Prostate gland (tissue), 2 donors: ENCODE measurements at regions not wholly inside any gene's neighbourhood (a gene's known extent, or its start where the extent isn't known, plus 50 kb on each side); places are given as distances from the start of the nearest gene placed in this dataset.

Source experiments
- POLR2A ChIP-seq: fragments of 450-650 bp; IDR thresholded peaks from one replicate; pipeline ENCODE4 v1.6.1; 2016; ENCODE audit warnings: antibody characterized with exemption, mild to moderate bottlenecking
- POLR2AphosphoS5 ChIP-seq: sonication (generic); formaldehyde crosslinking; IDR thresholded peaks from one replicate; pipeline ENCODE4 v1.6.1; 2017; ENCODE audit warnings: antibody characterized with exemption
- TF ChIP-seq, protein P1 (sequence below), 4 experiments: fragments of 200-600 bp in 2 of 4; fragments of 450-650 bp in 2 of 4; sonication (generic) in 2 of 4; IDR thresholded peaks; 1 replicate in 3 of 4; 2 replicates in 1 of 4; pipeline ENCODE4 v1.5.1; 2016 to 2019; ENCODE audit warnings: antibody characterized with exemption in 4 of 4, mild to moderate bottlenecking in 2 of 4, moderate library complexity in 2 of 4

DNA sequence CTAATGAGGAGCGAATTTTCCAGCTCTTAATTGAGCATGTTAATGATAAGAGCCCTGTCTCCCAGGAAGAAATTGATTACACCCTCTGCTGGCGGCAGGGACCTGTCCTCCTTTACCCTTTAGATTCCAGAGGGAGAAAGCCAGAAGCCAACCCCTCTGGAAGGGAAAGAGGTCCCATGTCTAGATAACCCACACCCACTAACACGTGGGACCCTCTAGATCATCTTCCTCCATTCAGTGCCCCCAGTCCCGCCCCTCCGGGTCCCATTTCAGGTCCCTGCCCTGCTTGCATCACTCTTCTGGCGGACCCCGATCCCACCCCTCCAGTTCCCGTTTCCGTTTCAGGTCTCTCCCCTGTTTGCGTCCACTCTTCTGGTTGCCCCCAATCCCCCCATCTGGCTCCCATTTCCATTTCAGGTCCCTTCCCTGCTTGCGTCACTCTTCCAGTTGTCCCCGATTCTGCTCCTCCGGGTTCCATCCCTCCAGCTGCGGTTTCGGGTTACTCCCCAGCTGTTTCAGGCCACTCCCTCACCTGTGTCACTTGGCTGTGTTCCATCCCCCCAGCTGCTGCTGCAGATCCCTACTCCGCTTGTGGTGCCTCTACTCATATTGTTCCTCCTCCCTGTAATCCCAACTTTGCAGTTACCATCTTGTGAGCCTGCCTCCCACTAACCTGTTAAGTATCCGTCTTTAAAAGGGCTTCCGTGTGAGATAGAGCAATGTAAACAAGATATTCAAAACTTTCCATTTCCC, 202.4 kb downstream of the SH2D4B start:
- TF ChIP-seq POLR2A: no peak
- TF ChIP-seq, protein P1, sequence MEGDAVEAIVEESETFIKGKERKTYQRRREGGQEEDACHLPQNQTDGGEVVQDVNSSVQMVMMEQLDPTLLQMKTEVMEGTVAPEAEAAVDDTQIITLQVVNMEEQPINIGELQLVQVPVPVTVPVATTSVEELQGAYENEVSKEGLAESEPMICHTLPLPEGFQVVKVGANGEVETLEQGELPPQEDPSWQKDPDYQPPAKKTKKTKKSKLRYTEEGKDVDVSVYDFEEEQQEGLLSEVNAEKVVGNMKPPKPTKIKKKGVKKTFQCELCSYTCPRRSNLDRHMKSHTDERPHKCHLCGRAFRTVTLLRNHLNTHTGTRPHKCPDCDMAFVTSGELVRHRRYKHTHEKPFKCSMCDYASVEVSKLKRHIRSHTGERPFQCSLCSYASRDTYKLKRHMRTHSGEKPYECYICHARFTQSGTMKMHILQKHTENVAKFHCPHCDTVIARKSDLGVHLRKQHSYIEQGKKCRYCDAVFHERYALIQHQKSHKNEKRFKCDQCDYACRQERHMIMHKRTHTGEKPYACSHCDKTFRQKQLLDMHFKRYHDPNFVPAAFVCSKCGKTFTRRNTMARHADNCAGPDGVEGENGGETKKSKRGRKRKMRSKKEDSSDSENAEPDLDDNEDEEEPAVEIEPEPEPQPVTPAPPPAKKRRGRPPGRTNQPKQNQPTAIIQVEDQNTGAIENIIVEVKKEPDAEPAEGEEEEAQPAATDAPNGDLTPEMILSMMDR (IDR thresholded peaks at IDR 0.05): no peak
- TF ChIP-seq POLR2AphosphoS5: no peak
